HG03159 (cell line): ENCODE measurements at regions not wholly inside any gene's neighbourhood (a gene's known extent, or its start where the extent isn't known, plus 50 kb on each side); places are given as distances from the start of the nearest gene placed in this dataset.
"Not testable (repeated sequence)": the region's sequence is repeated elsewhere in the genome, so short reads cannot be mapped to it uniquely, and the experiment has no call there.

Source experiments
- ATAC-seq: cut with Tn5 transposase; IDR thresholded peaks from one replicate; pipeline ENCODE4 v1.9.1; 2021; ENCODE audit warnings: mild to moderate bottlenecking, moderate library complexity; ENCODE audit not compliant: unreplicated experiment

- ATAC-seq = no peak
Observed at GRCh38 chr5:4013106-4013898, 417.7 kb downstream of the IRX1 start.

- ATAC-seq = no peak
Observed at GRCh38 chr5:4015709-4016108, 420.1 kb downstream of the IRX1 start.

- no peak for ATAC-seq
Observed at GRCh38 chr5:4017076-4017803, 421.6 kb downstream of the IRX1 start.

- no peak for ATAC-seq
Observed at GRCh38 chr5:4018007-4018406, 422.4 kb downstream of the IRX1 start.

- ATAC-seq = no peak
Observed at GRCh38 chr5:4019009-4019769, 423.6 kb downstream of the IRX1 start.

GRCh38 chr5:4019841-4020240 lies 424.2 kb downstream of the IRX1 start:
- ATAC-seq = no peak

GRCh38 chr5:4020400-4020799 lies 424.8 kb downstream of the IRX1 start:
- ATAC-seq = no peak

- ATAC-seq = no peak
Observed at GRCh38 chr5:4022056-4022670, 426.5 kb downstream of the IRX1 start.

GRCh38 chr5:4023091-4023752 lies 427.6 kb downstream of the IRX1 start:
- ATAC-seq = no peak

GRCh38 chr5:4023753-4024335 lies 428.2 kb downstream of the IRX1 start:
- ATAC-seq = no peak

- ATAC-seq = no peak
Observed at GRCh38 chr5:4027088-4027734, 431.6 kb downstream of the IRX1 start.

- no peak for ATAC-seq
Observed at GRCh38 chr5:4028384-4028783, 432.8 kb downstream of the IRX1 start.

GRCh38 chr5:4033546-4033945 lies 437.9 kb downstream of the IRX1 start:
- ATAC-seq = not testable (repeated sequence)

GRCh38 chr5:4036861-4037260 lies 441.2 kb downstream of the IRX1 start:
- no peak for ATAC-seq

- no peak for ATAC-seq
Observed at GRCh38 chr5:4038994-4039393, 443.4 kb downstream of the IRX1 start.

- no peak for ATAC-seq
Observed at GRCh38 chr5:4042311-4042710, 446.7 kb downstream of the IRX1 start.

GRCh38 chr5:4043135-4043534 lies 447.5 kb downstream of the IRX1 start:
- ATAC-seq = no peak

- ATAC-seq = no peak
Observed at GRCh38 chr5:4044881-4045280, 449.2 kb downstream of the IRX1 start.

- no peak for ATAC-seq
Observed at GRCh38 chr5:4048398-4048797, 452.8 kb downstream of the IRX1 start.

- ATAC-seq = no peak
Observed at GRCh38 chr5:4050203-4050602, 454.6 kb downstream of the IRX1 start.
